GM15510 (cell line): ENCODE measurements at regions not wholly inside any gene's neighbourhood (a gene's known extent, or its start where the extent isn't known, plus 50 kb on each side); places are given as distances from the start of the nearest gene placed in this dataset.

Source experiments
- POLR2A ChIP-seq: IDR thresholded peaks from 3 replicates; pipeline ENCODE4 v1.6.1; 2011; ENCODE audit warnings: borderline replicate concordance; ENCODE audit not compliant: insufficient read length; ENCODE audit errors: extremely low read depth

- no peak for TF ChIP-seq POLR2A
These were observed 172.0 kb upstream of the KLF3 start for GRCh38 chr4:38491854-38492478.

- no peak for TF ChIP-seq POLR2A
These were observed 170.9 kb upstream of the KLF3 start for GRCh38 chr4:38493066-38493465.

- no peak for TF ChIP-seq POLR2A
These were observed 168.6 kb upstream of the KLF3 start for GRCh38 chr4:38495446-38495845.

- TF ChIP-seq POLR2A, result no peak
These were observed 166.9 kb upstream of the KLF3 start for GRCh38 chr4:38497121-38497520.

GRCh38 chr4:38499101-38499500 is 164.9 kb upstream of the KLF3 start:
- TF ChIP-seq POLR2A, result no peak

GRCh38 chr4:38500433-38500832 is 163.6 kb upstream of the KLF3 start:
- no peak for TF ChIP-seq POLR2A

GRCh38 chr4:38501698-38502097 is 162.3 kb upstream of the KLF3 start:
- TF ChIP-seq POLR2A, result no peak

- TF ChIP-seq POLR2A, result no peak
These were observed 160.2 kb upstream of the KLF3 start for GRCh38 chr4:38503689-38504395.

- TF ChIP-seq POLR2A, result no peak
These were observed 159.6 kb upstream of the KLF3 start for GRCh38 chr4:38504396-38504715.

GRCh38 chr4:38509551-38509950 is 154.4 kb upstream of the KLF3 start:
- TF ChIP-seq POLR2A, result no peak

GRCh38 chr4:38510201-38510600 is 153.8 kb upstream of the KLF3 start:
- no peak for TF ChIP-seq POLR2A

- TF ChIP-seq POLR2A, result no peak
These were observed 152.3 kb upstream of the KLF3 start for GRCh38 chr4:38511702-38512101.

- TF ChIP-seq POLR2A, result no peak
These were observed 151.2 kb upstream of the KLF3 start for GRCh38 chr4:38512840-38513239.

GRCh38 chr4:38514465-38515146 is 149.4 kb upstream of the KLF3 start:
- TF ChIP-seq POLR2A, result no peak

GRCh38 chr4:38516190-38516589 is 147.8 kb upstream of the KLF3 start:
- TF ChIP-seq POLR2A, result no peak

GRCh38 chr4:38519666-38520065 is 144.3 kb upstream of the KLF3 start:
- no peak for TF ChIP-seq POLR2A

GRCh38 chr4:38523054-38523453 is 140.9 kb upstream of the KLF3 start:
- no peak for TF ChIP-seq POLR2A
